ENCODE measurements at regions not wholly inside any gene's neighbourhood (a gene's known extent, or its start where the extent isn't known, plus 50 kb on each side); places are given as distances from the start of the nearest gene placed in this dataset.

DNA sequence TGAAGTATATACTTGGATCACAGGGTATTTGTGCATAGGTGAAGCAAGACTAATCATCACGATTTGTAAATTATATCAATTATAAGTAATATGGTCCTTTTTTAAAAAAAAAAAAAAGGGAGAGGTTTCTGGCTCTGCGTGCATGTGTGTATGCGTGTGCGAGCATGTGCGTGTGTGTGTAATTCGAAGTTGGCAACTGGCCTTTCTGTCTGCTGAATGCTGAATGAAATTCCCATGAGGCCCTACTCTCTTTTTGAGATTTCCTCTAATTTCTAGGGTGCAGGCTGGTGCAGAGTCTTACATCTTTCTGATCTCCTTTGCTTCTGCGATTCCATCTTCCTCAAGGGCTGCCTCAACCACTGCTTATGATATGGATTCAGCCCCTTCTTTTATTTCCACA is 212.2 kb downstream of the URB2 start:
- no peak overlapping the region for H3K27ac ChIP-seq (ENCODE audit: low read length)
- H3K9me2 ChIP-seq (ENCODE audit: insufficient read depth, low read length) = no peaks in the 10 kb centered on the region
- H3K4me3 ChIP-seq (ENCODE audit: low read length) = no peak overlapping the region
- no peaks in the 10 kb centered on the region for H3K27me3 ChIP-seq (ENCODE audit: insufficient read depth, low read depth, low read length)
- no peak overlapping the region for H2AFZ ChIP-seq (ENCODE audit: low read depth, low read length)
- TF ChIP-seq EZH2 (IDR thresholded peaks at IDR 0.05; ENCODE audit: borderline replicate concordance, insufficient read depth, low read length, poor library complexity, severe bottlenecking) (no peak), TAF1 (IDR thresholded peaks at IDR 0.05; ENCODE audit: low read depth) (no peak), RAD21 (conservative IDR thresholded peaks at IDR 0.05) (no peak), SMC3 (conservative IDR thresholded peaks at IDR 0.05; ENCODE audit: poor library complexity) (no peak), MXI1 (conservative IDR thresholded peaks at IDR 0.05; ENCODE audit: poor library complexity, severe bottlenecking) (no peak), POLR2AphosphoS5 (IDR thresholded peaks at IDR 0.05) (no peak), EP300 (conservative IDR thresholded peaks at IDR 0.05; ENCODE audit: poor library complexity, severe bottlenecking) (no peak)
- TF ChIP-seq, protein P1, sequence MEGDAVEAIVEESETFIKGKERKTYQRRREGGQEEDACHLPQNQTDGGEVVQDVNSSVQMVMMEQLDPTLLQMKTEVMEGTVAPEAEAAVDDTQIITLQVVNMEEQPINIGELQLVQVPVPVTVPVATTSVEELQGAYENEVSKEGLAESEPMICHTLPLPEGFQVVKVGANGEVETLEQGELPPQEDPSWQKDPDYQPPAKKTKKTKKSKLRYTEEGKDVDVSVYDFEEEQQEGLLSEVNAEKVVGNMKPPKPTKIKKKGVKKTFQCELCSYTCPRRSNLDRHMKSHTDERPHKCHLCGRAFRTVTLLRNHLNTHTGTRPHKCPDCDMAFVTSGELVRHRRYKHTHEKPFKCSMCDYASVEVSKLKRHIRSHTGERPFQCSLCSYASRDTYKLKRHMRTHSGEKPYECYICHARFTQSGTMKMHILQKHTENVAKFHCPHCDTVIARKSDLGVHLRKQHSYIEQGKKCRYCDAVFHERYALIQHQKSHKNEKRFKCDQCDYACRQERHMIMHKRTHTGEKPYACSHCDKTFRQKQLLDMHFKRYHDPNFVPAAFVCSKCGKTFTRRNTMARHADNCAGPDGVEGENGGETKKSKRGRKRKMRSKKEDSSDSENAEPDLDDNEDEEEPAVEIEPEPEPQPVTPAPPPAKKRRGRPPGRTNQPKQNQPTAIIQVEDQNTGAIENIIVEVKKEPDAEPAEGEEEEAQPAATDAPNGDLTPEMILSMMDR (IDR thresholded peaks at IDR 0.05; ENCODE audit: poor library complexity, severe bottlenecking) = no peak
- TF ChIP-seq, protein P2, sequence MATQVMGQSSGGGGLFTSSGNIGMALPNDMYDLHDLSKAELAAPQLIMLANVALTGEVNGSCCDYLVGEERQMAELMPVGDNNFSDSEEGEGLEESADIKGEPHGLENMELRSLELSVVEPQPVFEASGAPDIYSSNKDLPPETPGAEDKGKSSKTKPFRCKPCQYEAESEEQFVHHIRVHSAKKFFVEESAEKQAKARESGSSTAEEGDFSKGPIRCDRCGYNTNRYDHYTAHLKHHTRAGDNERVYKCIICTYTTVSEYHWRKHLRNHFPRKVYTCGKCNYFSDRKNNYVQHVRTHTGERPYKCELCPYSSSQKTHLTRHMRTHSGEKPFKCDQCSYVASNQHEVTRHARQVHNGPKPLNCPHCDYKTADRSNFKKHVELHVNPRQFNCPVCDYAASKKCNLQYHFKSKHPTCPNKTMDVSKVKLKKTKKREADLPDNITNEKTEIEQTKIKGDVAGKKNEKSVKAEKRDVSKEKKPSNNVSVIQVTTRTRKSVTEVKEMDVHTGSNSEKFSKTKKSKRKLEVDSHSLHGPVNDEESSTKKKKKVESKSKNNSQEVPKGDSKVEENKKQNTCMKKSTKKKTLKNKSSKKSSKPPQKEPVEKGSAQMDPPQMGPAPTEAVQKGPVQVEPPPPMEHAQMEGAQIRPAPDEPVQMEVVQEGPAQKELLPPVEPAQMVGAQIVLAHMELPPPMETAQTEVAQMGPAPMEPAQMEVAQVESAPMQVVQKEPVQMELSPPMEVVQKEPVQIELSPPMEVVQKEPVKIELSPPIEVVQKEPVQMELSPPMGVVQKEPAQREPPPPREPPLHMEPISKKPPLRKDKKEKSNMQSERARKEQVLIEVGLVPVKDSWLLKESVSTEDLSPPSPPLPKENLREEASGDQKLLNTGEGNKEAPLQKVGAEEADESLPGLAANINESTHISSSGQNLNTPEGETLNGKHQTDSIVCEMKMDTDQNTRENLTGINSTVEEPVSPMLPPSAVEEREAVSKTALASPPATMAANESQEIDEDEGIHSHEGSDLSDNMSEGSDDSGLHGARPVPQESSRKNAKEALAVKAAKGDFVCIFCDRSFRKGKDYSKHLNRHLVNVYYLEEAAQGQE (IDR thresholded peaks at IDR 0.05; ENCODE audit: borderline replicate concordance) = no peak
- no peak overlapping the region for H3K4me2 ChIP-seq (ENCODE audit: low read length)
- no peaks in the 10 kb centered on the region for H3K9me3 ChIP-seq (ENCODE audit: low read length)
- no peaks in the 10 kb centered on the region for H3K79me2 ChIP-seq (replicated peaks; ENCODE audit: insufficient read depth, low read length)
- H4K20me1 ChIP-seq (ENCODE audit: insufficient read depth) = no peaks in the 10 kb centered on the region
- H3F3A ChIP-seq (ENCODE audit: insufficient read depth, low read length, poor library complexity, severe bottlenecking) = no peaks in the 10 kb centered on the region
- no peaks in the 10 kb centered on the region for H3K36me3 ChIP-seq (ENCODE audit: insufficient read depth, low read length)
- no peak overlapping the region for H3K9ac ChIP-seq (ENCODE audit: low read length)

DNA sequence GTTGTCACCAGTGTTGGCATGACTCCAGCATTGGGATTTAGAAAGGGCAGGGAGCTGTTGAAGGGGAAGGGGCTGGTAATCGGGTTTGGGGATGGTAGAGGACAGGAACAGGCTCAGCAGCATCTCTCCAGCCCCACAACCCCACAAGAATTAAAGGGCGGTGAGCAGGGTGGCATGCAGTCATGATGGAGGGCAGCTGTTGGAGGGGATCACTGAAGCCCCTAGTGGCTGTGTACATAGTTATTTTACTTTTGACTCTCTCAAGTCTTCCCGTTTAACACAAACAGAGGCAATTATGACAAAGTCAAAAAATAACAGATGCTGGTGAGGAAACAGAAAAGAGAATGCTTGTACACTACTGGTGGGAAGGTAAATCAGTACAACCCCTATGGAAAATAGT is 213.8 kb downstream of the URB2 start:
- Histone ChIP-seq H3K9me3 (ENCODE audit: low read length) (no peaks in the 10 kb centered on the region), H3K4me2 (ENCODE audit: low read length) (no peak overlapping the region), H3K36me3 (ENCODE audit: insufficient read depth, low read length) (no peaks in the 10 kb centered on the region), H2AFZ (ENCODE audit: low read depth, low read length) (no peak overlapping the region), H3K79me2 (replicated peaks; ENCODE audit: insufficient read depth, low read length) (no peaks in the 10 kb centered on the region), H3K4me3 (ENCODE audit: low read length) (no peak overlapping the region), H3K27ac (ENCODE audit: low read length) (no peak overlapping the region), H3F3A (ENCODE audit: insufficient read depth, low read length, poor library complexity, severe bottlenecking) (no peaks in the 10 kb centered on the region), H3K27me3 (ENCODE audit: insufficient read depth, low read depth, low read length) (no peaks in the 10 kb centered on the region), H4K20me1 (ENCODE audit: insufficient read depth) (no peaks in the 10 kb centered on the region), H3K9ac (ENCODE audit: low read length) (no peak overlapping the region), H3K9me2 (ENCODE audit: insufficient read depth, low read length) (no peaks in the 10 kb centered on the region)
- TF ChIP-seq EZH2 (IDR thresholded peaks at IDR 0.05; ENCODE audit: borderline replicate concordance, insufficient read depth, low read length, poor library complexity, severe bottlenecking) (no peak), SMC3 (conservative IDR thresholded peaks at IDR 0.05; ENCODE audit: poor library complexity) (no peak), RAD21 (conservative IDR thresholded peaks at IDR 0.05) (no peak), EP300 (conservative IDR thresholded peaks at IDR 0.05; ENCODE audit: poor library complexity, severe bottlenecking) (no peak), MXI1 (conservative IDR thresholded peaks at IDR 0.05; ENCODE audit: poor library complexity, severe bottlenecking) (no peak), POLR2AphosphoS5 (IDR thresholded peaks at IDR 0.05) (no peak), TAF1 (IDR thresholded peaks at IDR 0.05; ENCODE audit: low read depth) (no peak)
- TF ChIP-seq, protein P2 (IDR thresholded peaks at IDR 0.05; ENCODE audit: borderline replicate concordance) = no peak
- TF ChIP-seq, protein P1 (IDR thresholded peaks at IDR 0.05; ENCODE audit: poor library complexity, severe bottlenecking) = no peak
